PC-3 (cell line): ENCODE measurements at regions not wholly inside any gene's neighbourhood (a gene's known extent, or its start where the extent isn't known, plus 50 kb on each side); places are given as distances from the start of the nearest gene placed in this dataset.

ENCODE experiments used
- CTCF ChIP-seq: fragments of 300-600 bp; sonication (generic); conservative IDR thresholded peaks from 2 replicates; pipeline ENCODE4 v1.5.1; 2017; ENCODE audit warnings: antibody characterized with exemption, low read depth, mild to moderate bottlenecking, low read length
- EZH2 ChIP-seq: fragments of 300-600 bp; sonication (generic); IDR thresholded peaks from one replicate; pipeline ENCODE4 v1.6.1; 2017; ENCODE audit warnings: antibody characterized with exemption, mild to moderate bottlenecking, low read length; ENCODE audit not compliant: unreplicated experiment

- TF ChIP-seq CTCF = no peak
- TF ChIP-seq EZH2 = no peak
These were observed 1017.9 kb downstream of the ADGRL2 start for GRCh38 chr1:82818586-82818985.
